Heart right ventricle (tissue), 16 donors: ENCODE measurements at regions not wholly inside any gene's neighbourhood (a gene's known extent, or its start where the extent isn't known, plus 50 kb on each side); places are given as distances from the start of the nearest gene placed in this dataset.

Source experiments
- ATAC-seq, 8 donors: fragments of 200-7000 bp; cut with Tn5 transposase; one replicate each; pipeline ENCODE4 v1.9.1; 2020; ENCODE audit warnings: mild to moderate bottlenecking in 8 of 8, moderate library complexity in 8 of 8, moderate number of reproducible peaks in 1 of 8
- DNase-seq, 2 donors: peaks; one replicate each; pipeline ENCODE4 v3.0.0-alpha.2; 2020
- H3K27ac ChIP-seq, 10 donors: fragments of 200-600 bp; sonication (generic) in 2 of 10; one replicate each; pipeline versions ENCODE4 v1.5.0 to v1.8.0; 2020 to 2022; ENCODE audit warnings: mild to moderate bottlenecking in 3 of 10
- H3K27me3 ChIP-seq, 7 donors: fragments of 200-600 bp; one replicate each; pipeline ENCODE4 v1.8.0; 2021 to 2022; ENCODE audit warnings: mild to moderate bottlenecking in 2 of 7
- H3K36me3 ChIP-seq, 9 donors: fragments of 200-600 bp; sonication (generic) in 1 of 9; one replicate each; pipeline versions ENCODE4 v1.5.0 to v1.8.0; 2020 to 2022; ENCODE audit warnings: mild to moderate bottlenecking in 2 of 9
- H3K4me1 ChIP-seq, 9 donors: fragments of 200-600 bp; sonication (generic) in 1 of 9; one replicate each; pipeline versions ENCODE4 v1.5.0 to v1.8.0; 2020 to 2022; ENCODE audit warnings: mild to moderate bottlenecking in 4 of 9
- H3K4me3 ChIP-seq, 10 donors: fragments of 200-600 bp; sonication (generic) in 2 of 10; one replicate each; pipeline versions ENCODE4 v1.5.0 to v1.8.0; 2020 to 2022; ENCODE audit warnings: mild to moderate bottlenecking in 7 of 10, moderate library complexity in 2 of 10
- H3K9me3 ChIP-seq, 11 donors: fragments of 200-600 bp in 10 of 11; sonication (generic) in 2 of 11; one replicate each; pipeline versions ENCODE4 v1.5.0 to v1.8.0; 2013 to 2022; ENCODE audit warnings: mild to moderate bottlenecking in 2 of 11, control low read depth in 1 of 11, moderate library complexity in 1 of 11
- CTCF ChIP-seq, 9 donors: fragments of 200-600 bp; sonication (generic) in 2 of 9; IDR thresholded peaks; one replicate each; pipeline versions ENCODE4 v1.5.0 to v1.8.0; 2021 to 2022; ENCODE audit warnings: antibody characterized with exemption in 9 of 9, mild to moderate bottlenecking in 5 of 9, moderate library complexity in 1 of 9
- WGBS, 2 donors: extraction: QIAGEN DNeasy Blood & Tissue Kit; methylation state at CpG; one replicate each; pipeline ENCODE4 v1.1.7; 2013; ENCODE audit warnings: inconsistent platforms in 1 of 2; 5-methylcytosine and 5-hydroxymethylcytosine counted together
- intact Hi-C, 10 donors: fragments of 100-400 bp; cut with DNase I; formaldehyde crosslinking; loops; one replicate each; pipeline versions ENCODE4 v1.11.1 to v1.14.2; 2022
- donor health status: Arrhythmogenic right ventricular cardiomyopathy.
- donor health status: ischemic (EF 13 %, LVEDD 7.1; RV severe dilation, severe dysfunction).
- donor health status: healthy with polysubstance abuse.
- donor health status: DM: no; HTN: yes; CAD: no.
- donor health status: DM: no; HTN: no; CAD: no.
- donor health status: ischemic (EF 25% LVEDD 6.9; RV normal size, moderate dysfunction).
- donor health status: ischemic (EF 25% LVEDD 5.7; RV mildly dilated, moderate dysfunction).
- donor health status: healthy.
- donor health status: DM: yes; HTN: yes; CAD: no.
- donor health status: Ischemic cardiomyopathy.
- donor health status: ischemic (EF 35%, LVEDD 5.7; RV mildly dilated, moderate dysfunction).
- donor health status: nonischemic (EF 11% LVEDD 7.7; RV severe dilation, severe dysfunction).
- donor health status: DM: yes; HTN: yes; CAD: no.
- donor health status: PGD.
- donor health status: ischemic (EF 29% LVEDD 5.4; RV normal size, mild dysfunction).
- donor health status: nonischemic (EF 23%, LVEDD 6.1; RV moderate dilation, normal function).

- Histone ChIP-seq H3K4me1 (peaks cover 0 to 12% (median 0%) of the 10 kb centered on the region in 9 donors), H3K27ac (no peak overlapping the region), H3K9me3 (no peaks in the 10 kb centered on the region), H3K4me3 (no peak overlapping the region), H3K27me3 (no peaks in the 10 kb centered on the region), H3K36me3 (no peaks in the 10 kb centered on the region)
- 81 to 87% methylated on average over 3 of the region's 3 CpGs for WGBS, 2 donors
- intact Hi-C loops: no loop called here
- ATAC-seq (no peak), DNase-seq (no peak)
- TF ChIP-seq CTCF (IDR thresholded peaks at IDR 0.05): no peak
These were observed 143.1 kb upstream of the SMAD1 start for GRCh38 chr4:145338568-145338967.

- 98 to 100% methylated on average over 2 of the region's 2 CpGs for WGBS, 2 donors
- TF ChIP-seq CTCF (IDR thresholded peaks at IDR 0.05): no peak
- DNase-seq: no peak
- Histone ChIP-seq H3K4me3 (no peak overlapping the region), H3K27me3 (no peaks in the 10 kb centered on the region), H3K4me1 (peaks cover 0 to under 1% (median 0%) of the 10 kb centered on the region in 9 donors), H3K36me3 (no peaks in the 10 kb centered on the region), H3K27ac (no peak overlapping the region), H3K9me3 (no peaks in the 10 kb centered on the region)
- no peak for ATAC-seq
- intact Hi-C loops: no loop called here
These were observed 144.3 kb upstream of the SMAD1 start for GRCh38 chr4:145337391-145337790.

- no peak for ATAC-seq
- WGBS, 2 donors: 90 to 92% methylated on average over 3 of the region's 3 CpGs
- intact Hi-C loops: no loop called here
- no peak overlapping the region for H3K4me3 ChIP-seq
- H3K27ac ChIP-seq: no peak overlapping the region
- H3K27me3 ChIP-seq: no peaks in the 10 kb centered on the region
- no peaks in the 10 kb centered on the region for H3K9me3 ChIP-seq
- DNase-seq: no peak
- no peaks in the 10 kb centered on the region for H3K36me3 ChIP-seq
- no peaks in the 10 kb centered on the region for H3K4me1 ChIP-seq
- no peak for TF ChIP-seq CTCF (IDR thresholded peaks at IDR 0.05)
These were observed 147.9 kb upstream of the SMAD1 start for GRCh38 chr4:145333786-145334185.

GRCh38 chr4:145326491-145326890, 146.1 kb upstream of the OTUD4 start:
- intact Hi-C loops: no loop called here
- Histone ChIP-seq H3K27me3 (no peaks in the 10 kb centered on the region), H3K4me1 (peaks cover 0 to 3% (median 0%) of the 10 kb centered on the region in 9 donors), H3K27ac (no peak overlapping the region), H3K36me3 (no peaks in the 10 kb centered on the region), H3K9me3 (no peaks in the 10 kb centered on the region), H3K4me3 (no peak overlapping the region)
- DNase-seq (no peak), ATAC-seq (peak in 1 of 8 donors; percentile 16)
- 67 to 72% methylated on average over 2 of the region's 2 CpGs for WGBS, 2 donors
- TF ChIP-seq CTCF (IDR thresholded peaks at IDR 0.05): no peak
